ENCODE measurements at regions not wholly inside any gene's neighbourhood (a gene's known extent, or its start where the extent isn't known, plus 50 kb on each side); places are given as distances from the start of the nearest gene placed in this dataset.

- TF ChIP-seq CTCF (IDR thresholded peaks at IDR 0.05; ENCODE audit: poor library complexity, severe bottlenecking), result no peak
- H3K4me1 ChIP-seq (ENCODE audit: insufficient read depth, poor library complexity, severe bottlenecking), result no peaks in the 10 kb centered on the region
- no peak overlapping the region for H3K27ac ChIP-seq (ENCODE audit: poor library complexity, severe bottlenecking)
- DNase-seq (ENCODE audit: low spot score) (no peak), ATAC-seq (ENCODE audit: low read depth) (no peak)
- no peak overlapping the region for H3K4me3 ChIP-seq (ENCODE audit: severe bottlenecking)
- H3K27me3 ChIP-seq (ENCODE audit: insufficient read depth, poor library complexity, severe bottlenecking), result peaks cover 77% of the 10 kb centered on the region
- H3K9me3 ChIP-seq (ENCODE audit: severe bottlenecking), result no peaks in the 10 kb centered on the region
- no peaks in the 10 kb centered on the region for H3K36me3 ChIP-seq (ENCODE audit: low read depth)
These were observed 252.0 kb downstream of the NR2F2 start for GRCh38 chr15:96582473-96582872.

- H3K36me3 ChIP-seq (ENCODE audit: low read depth), result no peaks in the 10 kb centered on the region
- H3K4me3 ChIP-seq (ENCODE audit: severe bottlenecking), result no peak overlapping the region
- H3K9me3 ChIP-seq (ENCODE audit: severe bottlenecking), result no peaks in the 10 kb centered on the region
- DNase-seq (ENCODE audit: low spot score), result no peak
- no peaks in the 10 kb centered on the region for H3K4me1 ChIP-seq (ENCODE audit: insufficient read depth, poor library complexity, severe bottlenecking)
- TF ChIP-seq CTCF (IDR thresholded peaks at IDR 0.05; ENCODE audit: poor library complexity, severe bottlenecking), result peak; percentile 36
- no peak overlapping the region for H3K27ac ChIP-seq (ENCODE audit: poor library complexity, severe bottlenecking)
- no peak for ATAC-seq (ENCODE audit: low read depth)
- peaks cover 77% of the 10 kb centered on the region for H3K27me3 ChIP-seq (ENCODE audit: insufficient read depth, poor library complexity, severe bottlenecking)
These were observed 253.2 kb downstream of the NR2F2 start for GRCh38 chr15:96583671-96584070.

GRCh38 chr15:96585484-96586386, 255.2 kb downstream of the NR2F2 start:
- H3K27ac ChIP-seq (ENCODE audit: poor library complexity, severe bottlenecking), result no peak overlapping the region
- no peak for DNase-seq (ENCODE audit: low spot score)
- TF ChIP-seq CTCF (IDR thresholded peaks at IDR 0.05; ENCODE audit: poor library complexity, severe bottlenecking), result peak; percentile 53
- no peaks in the 10 kb centered on the region for H3K9me3 ChIP-seq (ENCODE audit: severe bottlenecking)
- H3K36me3 ChIP-seq (ENCODE audit: low read depth), result no peaks in the 10 kb centered on the region
- no peaks in the 10 kb centered on the region for H3K4me1 ChIP-seq (ENCODE audit: insufficient read depth, poor library complexity, severe bottlenecking)
- no peak for ATAC-seq (ENCODE audit: low read depth)
- H3K4me3 ChIP-seq (ENCODE audit: severe bottlenecking), result no peak overlapping the region
- peaks cover 84% of the 10 kb centered on the region for H3K27me3 ChIP-seq (ENCODE audit: insufficient read depth, poor library complexity, severe bottlenecking)

- H3K4me3 ChIP-seq (ENCODE audit: severe bottlenecking), result no peak overlapping the region
- DNase-seq (ENCODE audit: low spot score), result no peak
- peaks cover 88% of the 10 kb centered on the region for H3K27me3 ChIP-seq (ENCODE audit: insufficient read depth, poor library complexity, severe bottlenecking)
- no peaks in the 10 kb centered on the region for H3K4me1 ChIP-seq (ENCODE audit: insufficient read depth, poor library complexity, severe bottlenecking)
- H3K9me3 ChIP-seq (ENCODE audit: severe bottlenecking), result no peaks in the 10 kb centered on the region
- ATAC-seq (ENCODE audit: low read depth), result no peak
- no peak for TF ChIP-seq CTCF (IDR thresholded peaks at IDR 0.05; ENCODE audit: poor library complexity, severe bottlenecking)
- H3K27ac ChIP-seq (ENCODE audit: poor library complexity, severe bottlenecking), result no peak overlapping the region
- H3K36me3 ChIP-seq (ENCODE audit: low read depth), result no peaks in the 10 kb centered on the region
These were observed 256.4 kb downstream of the NR2F2 start for GRCh38 chr15:96586901-96587300.

GRCh38 chr15:96589864-96590263, 259.4 kb downstream of the NR2F2 start:
- no peak overlapping the region for H3K27ac ChIP-seq (ENCODE audit: poor library complexity, severe bottlenecking)
- no peak for DNase-seq (ENCODE audit: low spot score)
- no peak for TF ChIP-seq CTCF (IDR thresholded peaks at IDR 0.05; ENCODE audit: poor library complexity, severe bottlenecking)

More at GRCh38 chr15:96589864-96590263, 259.4 kb downstream of the NR2F2 start:
- ATAC-seq (ENCODE audit: low read depth), result no peak
- H3K36me3 ChIP-seq (ENCODE audit: low read depth), result no peaks in the 10 kb centered on the region
- H3K4me1 ChIP-seq (ENCODE audit: insufficient read depth, poor library complexity, severe bottlenecking), result no peaks in the 10 kb centered on the region
- no peak overlapping the region for H3K4me3 ChIP-seq (ENCODE audit: severe bottlenecking)
- no peaks in the 10 kb centered on the region for H3K9me3 ChIP-seq (ENCODE audit: severe bottlenecking)
- H3K27me3 ChIP-seq (ENCODE audit: insufficient read depth, poor library complexity, severe bottlenecking), result peaks cover 92% of the 10 kb centered on the region
